DOHH2 (cell line): ENCODE measurements at regions not wholly inside any gene's neighbourhood (a gene's known extent, or its start where the extent isn't known, plus 50 kb on each side); places are given as distances from the start of the nearest gene placed in this dataset.

ENCODE experiments used
- H3F3A ChIP-seq: fragments of 200-600 bp; sonication (generic), shearing (Covaris generic); 2 replicates; pipeline ENCODE4 v1.6.0; 2016; ENCODE audit warnings: antibody characterized with exemption, mild to moderate bottlenecking; ENCODE audit not compliant: control insufficient read depth, insufficient read depth
- H3K27ac ChIP-seq: fragments of 200-600 bp; sonication (generic); 2 replicates; pipeline ENCODE4 v1.5.1; 2014; ENCODE audit warnings: low read depth, mild to moderate bottlenecking, low read length, moderate library complexity
- H3K27me3 ChIP-seq: fragments of 200-600 bp; sonication (generic); 2 replicates; pipeline ENCODE4 v1.6.1; 2014; ENCODE audit warnings: mild to moderate bottlenecking, low read length, mixed read lengths; ENCODE audit not compliant: control insufficient read depth
- H3K36me3 ChIP-seq: fragments of 200-600 bp; sonication (generic); 2 replicates; pipeline ENCODE4 v1.6.1; 2014; ENCODE audit warnings: mild to moderate bottlenecking, low read length, moderate library complexity, mixed read lengths; ENCODE audit not compliant: control insufficient read depth
- H3K4me1 ChIP-seq: fragments of 200-600 bp; sonication (generic); 2 replicates; pipeline ENCODE4 v1.6.1; 2014; ENCODE audit warnings: mild to moderate bottlenecking, low read length, mixed read lengths; ENCODE audit not compliant: control insufficient read depth
- H3K4me2 ChIP-seq: fragments of 200-600 bp; sonication (generic); 2 replicates; pipeline ENCODE4 v1.6.0; 2014; ENCODE audit warnings: mild to moderate bottlenecking, low read length, moderate library complexity
- H3K4me3 ChIP-seq: fragments of 200-600 bp; sonication (generic); 2 replicates; pipeline ENCODE4 v1.5.1; 2014; ENCODE audit warnings: mild to moderate bottlenecking, low read length, mixed read lengths
- H3K79me2 ChIP-seq: fragments of 200-600 bp; sonication (generic); 2 replicates; pipeline ENCODE4 v1.6.1; 2014; ENCODE audit warnings: mild to moderate bottlenecking, low read length, mixed read lengths; ENCODE audit not compliant: control insufficient read depth
- H3K9me2 ChIP-seq: fragments of 200-600 bp; sonication (generic); replicated peaks from 2 replicates; pipeline ENCODE4 v1.6.1; 2014; ENCODE audit warnings: mild to moderate bottlenecking, low read length, mixed read lengths; ENCODE audit not compliant: control insufficient read depth
- H3K9me3 ChIP-seq: fragments of 200-600 bp; sonication (generic); 2 replicates; pipeline ENCODE4 v1.6.1; 2014; ENCODE audit warnings: antibody characterized with exemption, low read length, mixed read lengths; ENCODE audit not compliant: control insufficient read depth, insufficient read depth
- H4K20me1 ChIP-seq: fragments of 200-600 bp; sonication (generic); 2 replicates; pipeline ENCODE4 v1.6.0; 2014; ENCODE audit warnings: low read depth, mild to moderate bottlenecking, antibody characterized with exemption, low read length, moderate library complexity; ENCODE audit not compliant: control insufficient read depth, insufficient read depth
- CTCF ChIP-seq: fragments of 200-600 bp; sonication (generic); IDR thresholded peaks from one replicate; pipeline ENCODE4 v1.5.1; 2014; ENCODE audit warnings: antibody characterized with exemption, mild to moderate bottlenecking, low read depth, low read length; ENCODE audit not compliant: poor library complexity, severe bottlenecking
- EZH2phosphoT487 ChIP-seq: fragments of 200-600 bp; sonication (generic); IDR thresholded peaks from 2 replicates; pipeline ENCODE4 v1.6.1; 2017; ENCODE audit warnings: borderline replicate concordance, mild to moderate bottlenecking, antibody characterized with exemption, low read length, moderate library complexity, mixed read lengths

GRCh38 chr14:82766996-82767395 lies 1233.3 kb upstream of the SEL1L start:
- TF ChIP-seq CTCF (no peak), EZH2phosphoT487 (no peak)
- H3K9me3 ChIP-seq = no peaks in the 10 kb centered on the region
- H3K4me2 ChIP-seq = no peak overlapping the region
- no peaks in the 10 kb centered on the region for H3K79me2 ChIP-seq
- no peaks in the 10 kb centered on the region for H3K27me3 ChIP-seq
- no peaks in the 10 kb centered on the region for H3K36me3 ChIP-seq
- no peaks in the 10 kb centered on the region for H3K4me1 ChIP-seq
- H3F3A ChIP-seq = no peaks in the 10 kb centered on the region
- no peaks in the 10 kb centered on the region for H4K20me1 ChIP-seq
- H3K4me3 ChIP-seq = no peak overlapping the region
- H3K9me2 ChIP-seq = no peaks in the 10 kb centered on the region
- no peak overlapping the region for H3K27ac ChIP-seq

DNA sequence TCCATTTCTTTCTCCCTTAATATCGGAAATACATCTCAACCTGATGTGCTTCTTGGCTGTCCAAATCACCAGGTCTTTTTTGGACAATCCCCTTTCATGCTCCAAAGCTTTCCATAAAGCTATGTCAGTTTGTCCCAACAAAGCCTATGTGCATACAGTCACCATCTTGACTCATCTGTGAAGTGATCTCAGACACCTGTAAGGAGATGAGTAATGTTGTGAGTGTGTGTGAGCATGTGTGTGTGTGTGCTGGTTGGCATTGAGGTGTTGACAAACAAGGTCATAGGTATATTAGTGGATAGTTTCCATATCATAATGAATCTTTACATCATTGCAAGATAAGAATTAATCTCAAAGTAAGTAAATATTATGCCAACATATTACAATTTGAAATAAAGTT lies 1243.3 kb upstream of the SEL1L start:
- Histone ChIP-seq H3K9me2 (no peaks in the 10 kb centered on the region), H3K27me3 (no peaks in the 10 kb centered on the region), H3F3A (no peaks in the 10 kb centered on the region), H4K20me1 (no peaks in the 10 kb centered on the region), H3K4me1 (no peaks in the 10 kb centered on the region), H3K27ac (no peak overlapping the region), H3K79me2 (no peaks in the 10 kb centered on the region), H3K4me3 (no peak overlapping the region), H3K4me2 (no peak overlapping the region), H3K36me3 (no peaks in the 10 kb centered on the region), H3K9me3 (no peaks in the 10 kb centered on the region)
- no peak for TF ChIP-seq CTCF
- TF ChIP-seq EZH2phosphoT487 = no peak

DNA sequence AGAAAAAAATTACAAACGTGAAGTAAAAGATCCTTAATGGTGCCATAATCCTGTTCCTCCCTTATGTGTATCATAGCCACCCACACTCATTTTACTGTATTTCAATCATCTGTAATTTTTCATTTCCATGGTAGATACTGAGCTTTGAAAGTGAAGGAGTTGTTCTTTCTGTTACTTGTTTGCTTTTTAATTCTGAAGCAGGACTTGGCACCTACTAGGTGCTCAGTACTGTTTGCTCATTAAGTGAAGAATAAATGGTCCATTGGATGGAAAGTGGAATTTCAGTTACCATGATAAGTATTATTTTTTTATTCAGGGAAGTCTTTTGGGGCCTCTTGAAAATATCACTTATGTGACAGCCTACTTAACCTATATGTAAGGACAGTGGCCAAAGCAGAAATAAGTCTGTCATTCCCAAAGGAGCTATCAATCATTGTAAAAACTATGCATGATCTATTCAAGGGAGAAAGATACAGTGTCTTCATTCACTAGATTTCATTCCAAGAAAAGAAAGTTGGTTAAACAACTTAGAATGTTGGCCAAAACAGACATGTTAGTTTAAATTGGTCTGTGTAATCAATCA lies 1244.4 kb upstream of the SEL1L start:
- Histone ChIP-seq H3K9me2 (no peaks in the 10 kb centered on the region), H3K4me2 (no peak overlapping the region), H3K27ac (no peak overlapping the region)

More for the DNA sequence above, 1244.4 kb upstream of the SEL1L start:
- no peaks in the 10 kb centered on the region for H3K27me3 ChIP-seq
- TF ChIP-seq EZH2phosphoT487 (no peak), CTCF (no peak)
- no peaks in the 10 kb centered on the region for H3K9me3 ChIP-seq
- H3K79me2 ChIP-seq = no peaks in the 10 kb centered on the region
- H3K4me3 ChIP-seq = no peak overlapping the region
- H3K36me3 ChIP-seq = no peaks in the 10 kb centered on the region
- no peaks in the 10 kb centered on the region for H3F3A ChIP-seq
- H3K4me1 ChIP-seq = no peaks in the 10 kb centered on the region
- no peaks in the 10 kb centered on the region for H4K20me1 ChIP-seq
